GM23248 (cell line): ENCODE measurements at regions not wholly inside any gene's neighbourhood (a gene's known extent, or its start where the extent isn't known, plus 50 kb on each side); places are given as distances from the start of the nearest gene placed in this dataset.

ENCODE experiments used
- DNase-seq: peaks from one replicate; pipeline ENCODE4 v3.0.0-alpha.2; 2015
- H2AFZ ChIP-seq: fragments of 200-600 bp; sonication (generic); 2 replicates; pipeline ENCODE4 v1.6.1; 2016; ENCODE audit warnings: antibody characterized with exemption
- H3F3A ChIP-seq: fragments of 200-600 bp; sonication (generic); 2 replicates; pipeline ENCODE4 v1.6.1; 2016; ENCODE audit warnings: mild to moderate bottlenecking, antibody characterized with exemption, mixed run types; ENCODE audit not compliant: insufficient read depth
- H3K27ac ChIP-seq: fragments of 200-600 bp; sonication (generic); 2 replicates; pipeline ENCODE4 v1.5.1; 2016; ENCODE audit warnings: mild to moderate bottlenecking
- H3K27me3 ChIP-seq: fragments of 200-600 bp; sonication (generic); replicated peaks from 2 replicates; pipeline ENCODE4 v1.6.1; 2016; ENCODE audit warnings: mild to moderate bottlenecking; ENCODE audit not compliant: insufficient read depth
- H3K36me3 ChIP-seq: fragments of 200-600 bp; sonication (generic); 2 replicates; pipeline ENCODE4 v1.6.1; 2016; ENCODE audit warnings: low read depth, mild to moderate bottlenecking
- H3K4me1 ChIP-seq: fragments of 200-600 bp; sonication (generic); 2 replicates; pipeline ENCODE4 v1.6.1; 2016; ENCODE audit warnings: mild to moderate bottlenecking; ENCODE audit not compliant: insufficient read depth
- H3K4me2 ChIP-seq: fragments of 200-600 bp; sonication (generic); one replicate; pipeline ENCODE4 v1.6.1; 2016; ENCODE audit warnings: mild to moderate bottlenecking; ENCODE audit not compliant: unreplicated experiment
- H3K4me3 ChIP-seq: fragments of 200-600 bp; sonication (generic); 2 replicates; pipeline ENCODE4 v1.5.1; 2016; ENCODE audit warnings: mild to moderate bottlenecking
- H3K79me2 ChIP-seq: fragments of 200-600 bp; sonication (generic); 2 replicates; pipeline ENCODE4 v1.6.1; 2016; ENCODE audit warnings: mild to moderate bottlenecking; ENCODE audit not compliant: insufficient read depth
- H3K9ac ChIP-seq: fragments of 200-600 bp; sonication (generic); 2 replicates; pipeline ENCODE4 v1.6.1; 2016; ENCODE audit warnings: mild to moderate bottlenecking
- H3K9me2 ChIP-seq: fragments of 200-600 bp; sonication (generic); 2 replicates; pipeline ENCODE4 v1.6.1; 2016; ENCODE audit warnings: mixed run types, mild to moderate bottlenecking, moderate library complexity; ENCODE audit not compliant: insufficient read depth
- H3K9me3 ChIP-seq: fragments of 200-600 bp; sonication (generic); one replicate; pipeline ENCODE4 v1.6.1; 2017; ENCODE audit warnings: low read depth
- H4K20me1 ChIP-seq: fragments of 200-600 bp; sonication (generic); 2 replicates; pipeline ENCODE4 v1.6.0; 2016; ENCODE audit not compliant: insufficient read depth
- EZH2 ChIP-seq: fragments of 200-600 bp; sonication (generic); IDR thresholded peaks from 2 replicates; pipeline ENCODE4 v1.6.1; 2018; ENCODE audit warnings: antibody characterized with exemption, mild to moderate bottlenecking; ENCODE audit not compliant: insufficient read depth, poor library complexity, severe bottlenecking
- EZH2phosphoT487 ChIP-seq: fragments of 200-600 bp; sonication (generic); IDR thresholded peaks from 2 replicates; pipeline ENCODE4 v1.6.1; 2018; ENCODE audit warnings: antibody characterized with exemption, moderate library complexity, mild to moderate bottlenecking, low read depth; ENCODE audit not compliant: insufficient read depth
- WGBS, 2 experiments: methylation state at CpG; one replicate each; pipeline ENCODE4 v1.1.6; 2015 to 2017; ENCODE audit warnings: low lambda C conversion rate in 2 of 2, low coverage in 1 of 2; ENCODE audit errors: missing lambda C conversion rate in 2 of 2; 5-methylcytosine and 5-hydroxymethylcytosine counted together
- in situ Hi-C: fragments of 300-500 bp; cut with MboI; formaldehyde crosslinking; loops from 2 replicates; pipeline ENCODE4 v1.15.0; 2020

DNA sequence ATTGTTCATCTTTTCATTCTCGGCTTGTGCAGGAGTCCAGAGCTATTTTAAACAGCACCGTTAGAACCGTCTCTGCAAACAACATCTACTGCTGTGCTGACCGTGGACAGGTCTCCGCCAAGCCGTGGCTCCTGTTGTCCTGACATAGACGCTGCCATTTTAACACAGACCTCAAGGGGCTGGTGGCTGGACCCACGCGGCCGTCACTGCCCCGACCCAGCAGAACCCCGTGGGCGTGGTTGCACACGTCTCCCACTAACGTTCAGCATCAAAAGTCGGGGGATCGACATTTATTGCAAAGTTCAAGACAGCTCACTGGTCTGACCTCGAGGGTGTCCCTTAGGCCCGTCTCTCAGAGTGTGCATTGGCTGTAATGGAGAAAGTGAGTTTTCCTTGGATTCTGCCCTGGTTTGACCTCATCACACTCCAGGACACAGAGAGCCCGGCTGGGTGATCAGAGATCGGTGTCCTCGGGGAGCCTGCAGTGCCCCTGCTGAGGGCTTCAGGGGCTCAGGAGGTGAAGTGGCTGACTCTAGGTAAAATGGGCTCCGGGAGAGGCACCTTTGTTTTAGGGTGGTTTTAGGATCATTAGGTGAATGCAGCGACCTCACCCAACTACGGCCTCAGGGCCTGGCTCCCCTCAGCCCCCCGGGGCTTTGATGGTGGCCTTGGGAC is 363.2 kb downstream of the THBS2 start:
- Histone ChIP-seq H3K27me3 (no peaks in the 10 kb centered on the region; the same call in 1 of the 2 replicates), H2AFZ (no peak overlapping the region), H3K4me3 (no peak overlapping the region), H3K9ac (no peak overlapping the region), H3K9me2 (no peaks in the 10 kb centered on the region), H4K20me1 (no peaks in the 10 kb centered on the region), H3K27ac (no peak overlapping the region), H3K4me2 (no peak overlapping the region), H3K9me3 (no peaks in the 10 kb centered on the region), H3F3A (no peaks in the 10 kb centered on the region), H3K4me1 (peaks cover 4% of the 10 kb centered on the region; the same call in 1 of the 2 replicates), H3K79me2 (no peaks in the 10 kb centered on the region), H3K36me3 (no peaks in the 10 kb centered on the region)
- WGBS, 2 experiments, result 80 to 81% methylated on average over 26 of the region's 26 CpGs
- no peak for TF ChIP-seq EZH2phosphoT487
- no peak for TF ChIP-seq EZH2
- in situ Hi-C loops, result loop anchor here (25.0 kb wide), 1 partner anchor 978 kb away; no protein-coding TSS in a partner anchor
- no peak for DNase-seq

DNA sequence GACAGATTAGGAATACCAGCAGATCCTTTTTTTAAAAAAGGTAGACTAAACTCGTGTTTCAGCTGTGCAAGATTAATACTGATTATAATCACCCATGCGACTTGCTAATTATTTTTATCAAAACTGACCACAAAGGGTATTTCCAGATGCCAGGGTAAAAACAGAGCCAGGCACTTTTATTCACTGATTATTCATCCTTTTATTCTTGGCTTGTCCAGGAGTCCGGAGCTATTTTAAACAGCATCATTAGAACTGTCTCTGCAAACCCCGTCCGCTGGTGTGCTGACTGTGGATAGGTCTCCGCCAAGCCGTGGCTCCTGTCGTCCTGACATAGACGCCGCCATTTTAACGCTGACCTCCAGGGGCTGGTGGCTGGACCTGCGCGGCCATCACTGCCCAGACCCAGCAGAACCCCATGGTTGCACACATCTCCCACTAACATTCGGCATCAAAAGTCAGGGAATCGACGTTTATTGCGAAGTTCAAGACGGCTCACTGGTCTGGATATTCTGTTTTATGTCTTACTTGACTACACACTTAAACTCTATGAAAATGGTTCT is 364.8 kb downstream of the THBS2 start:
- Histone ChIP-seq H3K4me2 (no peak overlapping the region), H3K27me3 (peaks cover 6% of the 10 kb centered on the region; the same call in 1 of the 2 replicates), H3K4me1 (no peaks in the 10 kb centered on the region), H4K20me1 (no peaks in the 10 kb centered on the region), H3K9me2 (no peaks in the 10 kb centered on the region), H2AFZ (no peak overlapping the region), H3K4me3 (no peak overlapping the region), H3K79me2 (no peaks in the 10 kb centered on the region), H3K9ac (no peak overlapping the region), H3K27ac (no peak overlapping the region), H3K9me3 (no peaks in the 10 kb centered on the region), H3K36me3 (no peaks in the 10 kb centered on the region), H3F3A (no peaks in the 10 kb centered on the region)
- WGBS, 2 experiments, result 88 to 90% methylated on average over 18 of the region's 18 CpGs
- in situ Hi-C loops, result loop anchor here (25.0 kb wide), 1 partner anchor 977 kb away; no protein-coding TSS in a partner anchor
- DNase-seq, result no peak
- no peak for TF ChIP-seq EZH2
- no peak for TF ChIP-seq EZH2phosphoT487

DNA sequence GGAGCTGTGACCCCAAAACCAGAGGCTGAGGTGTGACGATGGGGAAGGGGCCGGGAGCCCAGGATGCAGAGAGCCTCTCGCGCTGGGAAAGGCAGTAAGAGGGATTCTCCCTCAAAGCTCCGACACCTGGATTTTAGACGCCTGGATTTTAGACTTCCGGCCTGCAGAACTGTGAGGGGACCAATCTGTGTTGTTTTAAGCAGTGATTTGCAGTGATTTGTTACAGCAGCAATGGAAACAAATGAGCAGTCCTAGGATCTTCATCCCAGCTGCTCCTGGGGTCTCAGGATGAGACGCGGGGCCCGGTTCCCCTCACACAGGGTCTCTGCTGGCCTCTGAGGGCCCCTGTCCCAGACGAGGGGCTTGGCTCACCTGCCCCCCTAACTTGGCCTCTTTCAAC is 365.5 kb downstream of the THBS2 start:
- TF ChIP-seq EZH2phosphoT487, result no peak
- no peak for TF ChIP-seq EZH2
- Histone ChIP-seq H3F3A (no peaks in the 10 kb centered on the region), H3K9me3 (no peaks in the 10 kb centered on the region), H3K4me3 (no peak overlapping the region), H3K4me1 (no peaks in the 10 kb centered on the region), H3K27me3 (peaks cover 14% of the 10 kb centered on the region), H3K36me3 (no peaks in the 10 kb centered on the region), H3K9ac (no peak overlapping the region), H3K79me2 (no peaks in the 10 kb centered on the region), H2AFZ (no peak overlapping the region), H3K27ac (no peak overlapping the region), H3K9me2 (no peaks in the 10 kb centered on the region), H3K4me2 (no peak overlapping the region), H4K20me1 (no peaks in the 10 kb centered on the region)
- DNase-seq, result no peak
- in situ Hi-C loops, result loop anchor here (25.0 kb wide), 1 partner anchor 976 kb away; no protein-coding TSS in a partner anchor
- 81 to 86% methylated on average over 11 of the region's 11 CpGs for WGBS, 2 experiments

DNA sequence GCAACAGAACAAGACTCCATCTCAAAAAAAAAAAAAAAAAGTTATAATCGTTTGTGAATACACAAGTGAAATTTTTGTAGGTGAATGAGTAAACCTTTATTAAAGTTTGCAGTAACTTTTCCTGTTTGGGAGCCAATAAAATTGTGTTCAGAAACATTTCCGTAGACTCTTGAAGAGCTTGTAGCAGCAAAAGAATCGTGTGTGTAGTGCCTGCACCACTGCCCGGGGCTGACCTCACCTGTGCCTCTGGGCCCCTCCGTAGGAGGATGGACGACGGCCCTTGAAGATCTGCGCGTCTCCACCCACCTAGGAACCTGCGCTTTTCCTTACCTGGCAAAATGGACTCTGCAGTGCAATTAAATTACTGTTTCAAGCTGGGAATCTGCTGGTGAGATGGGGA is 366.0 kb downstream of the THBS2 start:
- no peaks in the 10 kb centered on the region for H3K4me1 ChIP-seq
- no peak overlapping the region for H3K9ac ChIP-seq
- no peaks in the 10 kb centered on the region for H3K9me3 ChIP-seq
- no peak overlapping the region for H2AFZ ChIP-seq
- 76 to 79% methylated on average over 10 of the region's 10 CpGs for WGBS, 2 experiments
- H3K36me3 ChIP-seq, result no peaks in the 10 kb centered on the region
- TF ChIP-seq EZH2phosphoT487 (no peak), EZH2 (no peak)
- no peaks in the 10 kb centered on the region for H4K20me1 ChIP-seq
- H3K79me2 ChIP-seq, result no peaks in the 10 kb centered on the region
- DNase-seq, result no peak
- H3K27ac ChIP-seq, result no peak overlapping the region
- H3K4me2 ChIP-seq, result no peak overlapping the region
- no peaks in the 10 kb centered on the region for H3K9me2 ChIP-seq
- H3K27me3 ChIP-seq, result peaks cover 19% of the 10 kb centered on the region
- in situ Hi-C loops, result loop anchor here (25.0 kb wide), 1 partner anchor 975 kb away; no protein-coding TSS in a partner anchor
- H3F3A ChIP-seq, result no peaks in the 10 kb centered on the region
- no peak overlapping the region for H3K4me3 ChIP-seq
